OCI-LY1 (cell line): ENCODE measurements at regions not wholly inside any gene's neighbourhood (a gene's known extent, or its start where the extent isn't known, plus 50 kb on each side); places are given as distances from the start of the nearest gene placed in this dataset.

Experiments
- CTCF ChIP-seq: fragments of 200-600 bp; sonication (generic), shearing (Covaris generic); IDR thresholded peaks from 2 replicates; pipeline ENCODE4 v1.5.1; 2017; ENCODE audit warnings: mild to moderate bottlenecking, antibody characterized with exemption, low read length, moderate library complexity, mixed read lengths
- EZH2 ChIP-seq: fragments of 200-600 bp; sonication (generic), shearing (Covaris generic); IDR thresholded peaks from 2 replicates; pipeline ENCODE4 v1.8.0; 2017; ENCODE audit warnings: borderline replicate concordance, mixed run types, mild to moderate bottlenecking, antibody characterized with exemption, low read length, moderate library complexity, mixed read lengths

GRCh38 chr9:106482733-106483132 is 380.2 kb upstream of the ZNF462 start:
- no peak for TF ChIP-seq CTCF
- TF ChIP-seq EZH2: no peak
